ENCODE measurements at regions not wholly inside any gene's neighbourhood (a gene's known extent, or its start where the extent isn't known, plus 50 kb on each side); places are given as distances from the start of the nearest gene placed in this dataset.

- TF ChIP-seq, protein P1, sequence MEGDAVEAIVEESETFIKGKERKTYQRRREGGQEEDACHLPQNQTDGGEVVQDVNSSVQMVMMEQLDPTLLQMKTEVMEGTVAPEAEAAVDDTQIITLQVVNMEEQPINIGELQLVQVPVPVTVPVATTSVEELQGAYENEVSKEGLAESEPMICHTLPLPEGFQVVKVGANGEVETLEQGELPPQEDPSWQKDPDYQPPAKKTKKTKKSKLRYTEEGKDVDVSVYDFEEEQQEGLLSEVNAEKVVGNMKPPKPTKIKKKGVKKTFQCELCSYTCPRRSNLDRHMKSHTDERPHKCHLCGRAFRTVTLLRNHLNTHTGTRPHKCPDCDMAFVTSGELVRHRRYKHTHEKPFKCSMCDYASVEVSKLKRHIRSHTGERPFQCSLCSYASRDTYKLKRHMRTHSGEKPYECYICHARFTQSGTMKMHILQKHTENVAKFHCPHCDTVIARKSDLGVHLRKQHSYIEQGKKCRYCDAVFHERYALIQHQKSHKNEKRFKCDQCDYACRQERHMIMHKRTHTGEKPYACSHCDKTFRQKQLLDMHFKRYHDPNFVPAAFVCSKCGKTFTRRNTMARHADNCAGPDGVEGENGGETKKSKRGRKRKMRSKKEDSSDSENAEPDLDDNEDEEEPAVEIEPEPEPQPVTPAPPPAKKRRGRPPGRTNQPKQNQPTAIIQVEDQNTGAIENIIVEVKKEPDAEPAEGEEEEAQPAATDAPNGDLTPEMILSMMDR (conservative IDR thresholded peaks at IDR 0.05) = no peak
- H3K27ac ChIP-seq = peak overlapping the region; percentile 47; the same call in 1 of the 2 replicates
Observed at GRCh38 chr18:39406941-39407340, 1841.3 kb upstream of the CELF4 start.

- TF ChIP-seq, protein P1 (conservative IDR thresholded peaks at IDR 0.05) = no peak
- no peak overlapping the region for H3K27ac ChIP-seq
Observed at GRCh38 chr18:39403121-39403520, 1837.5 kb upstream of the CELF4 start.

GRCh38 chr18:39399662-39400061, 1834.1 kb upstream of the CELF4 start:
- H3K27ac ChIP-seq = no peak overlapping the region
- TF ChIP-seq, protein P1 (conservative IDR thresholded peaks at IDR 0.05) = no peak

DNA sequence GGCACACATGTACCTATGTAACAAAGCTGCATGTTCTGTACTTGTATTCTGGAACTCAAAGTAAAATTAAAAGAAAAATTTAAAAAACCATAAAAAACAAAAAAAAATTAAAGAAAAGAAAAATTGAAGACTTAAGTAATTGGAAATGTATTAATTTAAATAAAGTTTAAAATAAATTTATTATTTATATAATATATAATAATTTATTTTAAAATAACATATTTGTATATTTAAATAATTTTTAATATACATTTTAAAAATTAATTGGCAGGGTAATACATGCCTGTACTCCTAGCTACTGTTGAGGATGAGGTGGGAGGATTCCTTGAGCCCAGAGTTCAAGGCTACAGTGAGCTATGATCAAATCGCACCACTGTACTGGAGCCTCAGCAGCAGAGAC, 1830.6 kb upstream of the CELF4 start:
- TF ChIP-seq, protein P1 (conservative IDR thresholded peaks at IDR 0.05) = no peak
- no peak overlapping the region for H3K27ac ChIP-seq

DNA sequence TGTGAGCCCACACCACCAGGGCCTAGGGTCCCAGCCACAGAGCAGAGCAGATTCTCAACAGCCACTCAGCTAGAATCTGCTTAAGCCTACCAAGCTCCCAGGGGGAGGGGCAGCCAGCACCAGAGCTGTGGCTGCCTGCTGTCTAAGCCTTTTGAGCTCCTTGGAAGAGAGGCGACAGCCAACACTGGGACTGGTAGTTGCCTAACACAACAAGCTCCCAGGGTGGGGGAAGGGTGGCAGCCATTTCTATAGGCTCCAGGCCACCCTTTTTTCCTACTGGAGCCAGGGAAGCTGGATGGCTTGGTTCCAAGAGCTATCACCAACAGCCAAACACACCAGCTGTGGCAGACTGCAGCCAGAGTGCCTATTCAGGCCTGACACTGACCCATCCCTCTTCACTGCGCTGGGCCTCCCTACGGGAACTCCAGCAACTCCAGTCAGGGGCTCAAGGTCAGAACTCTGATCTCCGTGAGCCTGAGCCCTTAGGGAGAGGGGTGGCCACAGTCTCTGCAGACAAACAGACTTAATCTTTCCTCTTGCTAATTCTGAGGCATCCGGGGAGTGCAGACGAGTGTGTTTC, 1824.3 kb upstream of the CELF4 start:
- H3K27ac ChIP-seq = no peak overlapping the region
- TF ChIP-seq, protein P1 (conservative IDR thresholded peaks at IDR 0.05) = no peak

DNA sequence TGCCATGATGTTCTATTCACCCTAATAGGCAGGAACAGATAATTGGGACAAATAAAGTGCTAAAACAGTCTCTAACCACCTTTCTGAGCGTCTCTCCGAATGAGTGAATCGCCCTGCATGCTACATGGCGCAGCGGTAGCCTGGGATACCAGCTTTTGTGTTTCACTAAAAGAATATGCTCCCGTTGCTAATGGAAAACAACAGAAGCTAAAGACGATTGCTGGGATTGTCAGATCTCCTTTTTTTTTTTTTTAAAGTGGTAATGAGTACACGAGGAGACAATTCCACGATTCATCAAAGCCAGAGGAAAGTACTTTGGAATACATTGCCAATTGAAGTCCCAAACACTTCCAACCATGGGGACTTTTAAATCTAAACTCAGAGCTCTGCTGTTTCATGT, 1815.3 kb upstream of the CELF4 start:
- TF ChIP-seq, protein P1 (conservative IDR thresholded peaks at IDR 0.05) = no peak

DNA sequence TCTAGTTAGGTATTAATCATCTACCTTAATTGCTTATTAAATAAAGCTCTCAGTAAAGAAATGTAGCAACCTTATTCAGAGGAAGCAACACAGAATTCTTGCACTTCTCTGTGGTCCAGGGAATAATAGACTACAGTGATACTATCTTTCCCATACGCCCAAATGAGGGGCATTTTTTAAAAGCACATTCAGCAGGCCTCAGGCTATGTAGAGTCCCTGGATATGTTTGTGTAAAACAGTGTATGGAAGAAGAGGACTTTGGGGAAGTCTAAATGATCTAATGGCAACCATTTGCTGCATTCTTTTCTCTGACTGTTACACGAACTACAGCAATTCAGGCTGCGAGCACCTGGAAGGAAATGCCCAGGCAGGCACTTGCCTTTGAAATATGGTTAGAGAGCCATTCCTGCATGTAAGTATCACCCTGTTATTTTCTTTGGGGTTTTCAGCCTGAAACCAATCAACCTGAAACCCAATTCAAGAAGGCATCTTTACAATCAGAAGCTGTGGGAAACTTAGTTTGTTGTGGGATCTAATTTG, 1814.7 kb upstream of the CELF4 start:
- no peak overlapping the region for H3K27ac ChIP-seq
- TF ChIP-seq, protein P1 (conservative IDR thresholded peaks at IDR 0.05) = no peak

More for the DNA sequence above, 1815.3 kb upstream of the CELF4 start:
- no peak overlapping the region for H3K27ac ChIP-seq

Data from VCaP (cell line).